H9 (cell line): ENCODE measurements at regions not wholly inside any gene's neighbourhood (a gene's known extent, or its start where the extent isn't known, plus 50 kb on each side); places are given as distances from the start of the nearest gene placed in this dataset.

Experiments used
- DNase-seq: peaks from one replicate; pipeline ENCODE4 v3.0.0-alpha.2; 2017
- H2AFZ ChIP-seq: one replicate; pipeline ENCODE4 v1.6.1; 2013; ENCODE audit warnings: mild to moderate bottlenecking, low read length, control low read depth, moderate library complexity
- H2AK5ac ChIP-seq: 2 replicates; pipeline ENCODE4 v1.6.1; 2013; ENCODE audit warnings: low read length, control low read depth, mixed read lengths; ENCODE audit not compliant: insufficient read length
- H2BK120ac ChIP-seq: one replicate; pipeline ENCODE4 v1.6.1; 2013; ENCODE audit warnings: low read depth, mild to moderate bottlenecking, low read length, control low read depth, inconsistent platforms; ENCODE audit not compliant: poor library complexity, severe bottlenecking
- H2BK12ac ChIP-seq: 2 replicates; pipeline ENCODE4 v1.6.1; 2013; ENCODE audit warnings: low read length, control low read depth, mixed read lengths, low read depth; ENCODE audit not compliant: insufficient read length
- H2BK15ac ChIP-seq: 2 replicates; pipeline ENCODE4 v1.6.1; 2013; ENCODE audit warnings: low read depth, low read length, control low read depth
- H2BK20ac ChIP-seq: one replicate; pipeline ENCODE4 v1.6.1; 2013; ENCODE audit warnings: low read depth, mild to moderate bottlenecking, low read length, control low read depth, inconsistent platforms; ENCODE audit not compliant: poor library complexity, severe bottlenecking
- H2BK5ac ChIP-seq: 2 replicates; pipeline ENCODE4 v1.6.1; 2013; ENCODE audit warnings: low read length, control low read depth, mixed read lengths; ENCODE audit not compliant: insufficient read length
- H3K14ac ChIP-seq: 2 replicates; pipeline ENCODE4 v1.6.1; 2013; ENCODE audit warnings: low read length, control low read depth; ENCODE audit not compliant: insufficient read depth
- H3K18ac ChIP-seq: 2 replicates; pipeline ENCODE4 v1.6.1; 2013; ENCODE audit warnings: low read depth, mild to moderate bottlenecking, mixed read lengths, low read length, control low read depth; ENCODE audit not compliant: insufficient read length
- H3K23ac ChIP-seq: 2 replicates; pipeline ENCODE4 v1.6.1; 2013; ENCODE audit warnings: low read length, control low read depth, mixed read lengths, low read depth; ENCODE audit not compliant: insufficient read length
- H3K23me2 ChIP-seq: 2 replicates; pipeline ENCODE4 v1.6.1; 2013; ENCODE audit warnings: low read depth, mild to moderate bottlenecking, mixed read lengths, low read length, control low read depth; ENCODE audit not compliant: insufficient read length, poor library complexity, severe bottlenecking
- H3K27ac ChIP-seq: 2 replicates; pipeline ENCODE4 v1.5.1; 2013; ENCODE audit warnings: low read length, control low read depth, mixed read lengths, low read depth; ENCODE audit not compliant: insufficient read length
- H3K27me3 ChIP-seq: 2 replicates; pipeline ENCODE4 v1.6.1; 2013; ENCODE audit warnings: low read length, control low read depth, inconsistent platforms; ENCODE audit not compliant: insufficient read depth
- H3K4ac ChIP-seq: 2 replicates; pipeline ENCODE4 v1.6.1; 2013; ENCODE audit warnings: low read depth, mild to moderate bottlenecking, control low read depth, inconsistent platforms, low read length, moderate library complexity
- H3K4me1 ChIP-seq: 2 replicates; pipeline ENCODE4 v1.6.1; 2013; ENCODE audit warnings: low read length, control low read depth, inconsistent platforms; ENCODE audit not compliant: insufficient read depth
- H3K4me2 ChIP-seq: 2 replicates; pipeline ENCODE4 v1.6.1; 2013; ENCODE audit warnings: low read length, control low read depth, mixed read lengths; ENCODE audit not compliant: insufficient read length, insufficient read depth
- H3K56ac ChIP-seq: 2 replicates; pipeline ENCODE4 v1.6.1; 2013; ENCODE audit warnings: low read depth, mild to moderate bottlenecking, mixed read lengths, low read length, control low read depth; ENCODE audit not compliant: insufficient read length
- H3K79me1 ChIP-seq: 2 replicates; pipeline ENCODE4 v1.6.1; 2013; ENCODE audit warnings: low read depth, mild to moderate bottlenecking, moderate library complexity, low read length, control low read depth, inconsistent platforms; ENCODE audit not compliant: insufficient read depth, poor library complexity, severe bottlenecking
- H3K79me2 ChIP-seq: 2 replicates; pipeline ENCODE4 v1.6.1; 2013; ENCODE audit warnings: low read length, control low read depth, inconsistent platforms; ENCODE audit not compliant: insufficient read depth
- H3K9ac ChIP-seq: 2 replicates; pipeline ENCODE4 v1.6.1; 2013; ENCODE audit warnings: low read length, control low read depth, mixed read lengths; ENCODE audit not compliant: insufficient read length; ENCODE audit errors: extremely low read depth
- H3K9me3 ChIP-seq: one replicate; pipeline ENCODE4 v1.6.1; 2013; ENCODE audit warnings: low read depth, low read length, inconsistent platforms; ENCODE audit not compliant: control insufficient read depth
- H3T11ph ChIP-seq: one replicate; pipeline ENCODE4 v1.6.1; 2013; ENCODE audit warnings: mild to moderate bottlenecking, low read length, control low read depth, inconsistent platforms
- H4K20me1 ChIP-seq: one replicate; pipeline ENCODE4 v1.6.1; 2013; ENCODE audit not compliant: control insufficient read depth, insufficient read length, insufficient read depth
- H4K5ac ChIP-seq: 2 replicates; pipeline ENCODE4 v1.6.1; 2013; ENCODE audit warnings: low read depth, mild to moderate bottlenecking, mixed read lengths, low read length, control low read depth; ENCODE audit not compliant: insufficient read length
- H4K8ac ChIP-seq: replicated peaks from 2 replicates; pipeline ENCODE4 v1.6.1; 2013; ENCODE audit warnings: low read length, control low read depth, mixed read lengths, low read depth; ENCODE audit not compliant: insufficient read length
- H4K91ac ChIP-seq: 2 replicates; pipeline ENCODE4 v1.6.1; 2013; ENCODE audit warnings: low read depth, mild to moderate bottlenecking, moderate library complexity, mixed read lengths, low read length, control low read depth; ENCODE audit not compliant: insufficient read length
- H3K27ac Mint-ChIP-seq, 3 experiments: 2 replicates in 2 of 3; 3 replicates in 1 of 3; pipeline ENCODE4 v1.8.0; 2020 to 2021; ENCODE audit warnings: mixed read lengths in 3 of 3, mild to moderate bottlenecking in 1 of 3, moderate library complexity in 1 of 3
- H3K27me3 Mint-ChIP-seq: 2 replicates; pipeline ENCODE4 v1.8.0; 2021; ENCODE audit warnings: low read depth, mild to moderate bottlenecking, moderate library complexity, mixed read lengths
- H3K36me3 Mint-ChIP-seq, 3 experiments: 2 replicates in 2 of 3; 3 replicates in 1 of 3; pipeline ENCODE4 v1.8.0; 2020 to 2021; ENCODE audit warnings: low read depth in 3 of 3, mixed read lengths in 3 of 3; ENCODE audit not compliant: insufficient read depth in 1 of 3
- H3K4me1 Mint-ChIP-seq, 2 experiments: 2 replicates each; pipeline ENCODE4 v1.8.0; 2020; ENCODE audit warnings: mixed read lengths in 2 of 2
- H3K4me3 Mint-ChIP-seq, 2 experiments: 2 replicates in 1 of 2; 3 replicates in 1 of 2; pipeline ENCODE4 v1.8.0; 2020 to 2021; ENCODE audit warnings: mild to moderate bottlenecking in 2 of 2, mixed read lengths in 2 of 2, moderate library complexity in 1 of 2
- H3K9me3 Mint-ChIP-seq, 2 experiments: 2 replicates in 1 of 2; 3 replicates in 1 of 2; pipeline ENCODE4 v1.8.0; 2020; ENCODE audit warnings: mild to moderate bottlenecking in 2 of 2, mixed read lengths in 2 of 2, moderate library complexity in 1 of 2
- CTCF ChIP-seq: fragments of 200-600 bp; sonication (generic); conservative IDR thresholded peaks from 3 replicates; pipeline ENCODE4 v1.8.0; 2021; ENCODE audit warnings: antibody characterized with exemption, mild to moderate bottlenecking
- WGBS: extraction: QIAGEN DNeasy Blood & Tissue Kit; methylation state at CpG from one replicate; pipeline ENCODE4 v1.1.7; 2013; ENCODE audit warnings: missing lambda C conversion rate, low lambda C conversion rate, mixed read lengths; ENCODE audit not compliant: insufficient read length; ENCODE audit errors: extremely low coverage; 5-methylcytosine and 5-hydroxymethylcytosine counted together

- H3T11ph ChIP-seq = no peak overlapping the region
- DNase-seq = no peak
- no peak overlapping the region for H3K18ac ChIP-seq
- no peaks in the 10 kb centered on the region for H3K23me2 ChIP-seq
- H2BK12ac ChIP-seq = no peak overlapping the region
- H2BK20ac ChIP-seq = no peak overlapping the region
- no peak overlapping the region for H3K4me2 ChIP-seq
- H3K27me3 ChIP-seq = no peaks in the 10 kb centered on the region
- H4K91ac ChIP-seq = no peak overlapping the region
- no peaks in the 10 kb centered on the region for H4K20me1 ChIP-seq
- no peak overlapping the region; the same call in 1 of the 2 replicates for H3K14ac ChIP-seq
- WGBS = no CpG with 5 or more reads among the region's 20 CpGs
- Mint-ChIP-seq H3K36me3 (no peaks in the 10 kb centered on the region), H3K9me3 (peaks cover 0 to 2% of the 10 kb centered on the region in 2 experiments; a peak in 1 of 5 replicates), H3K27me3 (peaks cover 28% of the 10 kb centered on the region), H3K27ac (no peak overlapping the region), H3K4me1 (no peaks in the 10 kb centered on the region), H3K4me3 (no peak overlapping the region)
- H2BK15ac ChIP-seq = no peak overlapping the region
- H2AFZ ChIP-seq = no peak overlapping the region
- H4K8ac ChIP-seq = no peak overlapping the region
- H3K9me3 ChIP-seq = no peaks in the 10 kb centered on the region
- no peak overlapping the region for H4K5ac ChIP-seq
- H3K4ac ChIP-seq = no peak overlapping the region
- no peaks in the 10 kb centered on the region for H3K79me1 ChIP-seq
- H3K23ac ChIP-seq = no peak overlapping the region
- TF ChIP-seq CTCF = no peak
- no peak overlapping the region for H3K9ac ChIP-seq
- no peak overlapping the region for H2AK5ac ChIP-seq
- no peaks in the 10 kb centered on the region for H3K4me1 ChIP-seq
- no peak overlapping the region for H3K27ac ChIP-seq
- H2BK5ac ChIP-seq = no peak overlapping the region
- no peaks in the 10 kb centered on the region for H3K79me2 ChIP-seq
- H3K56ac ChIP-seq = no peak overlapping the region
- H2BK120ac ChIP-seq = no peak overlapping the region
Observed at GRCh38 chr14:101634202-101634849, 73.0 kb downstream of the DIO3 start.
